ENCODE measurements at regions not wholly inside any gene's neighbourhood (a gene's known extent, or its start where the extent isn't known, plus 50 kb on each side); places are given as distances from the start of the nearest gene placed in this dataset.

GRCh38 chr18:1965541-1965940, 605.8 kb downstream of the METTL4 start:
- Histone ChIP-seq H3K27ac (ENCODE audit: low read depth in 2 of 2, low read length in 1 of 2) (no peak overlapping the region), H2AFZ (ENCODE audit: low read depth) (no peak overlapping the region), H3K4me2 (no peak overlapping the region), H3K9me3 (no peaks in the 10 kb centered on the region), H3K79me2 (ENCODE audit: insufficient read depth) (no peaks in the 10 kb centered on the region), H4K20me1 (ENCODE audit: insufficient read depth) (no peaks in the 10 kb centered on the region), H3K4me3 (ENCODE audit: low read depth in 2 of 2, low read length in 1 of 2) (no peak overlapping the region), H3K27me3 (ENCODE audit: insufficient read depth) (no peaks in the 10 kb centered on the region), H3K9ac (no peak overlapping the region), H3K4me1 (ENCODE audit: control insufficient read depth in 1 of 2, insufficient read depth in 2 of 2, low read depth in 1 of 2, low read length in 1 of 2) (no peaks in the 10 kb centered on the region), H3K9me2 (no peaks in the 10 kb centered on the region), H3K36me3 (replicated peaks in 1 of 2; ENCODE audit: control insufficient read depth in 1 of 2, insufficient read depth in 2 of 2, low read length in 1 of 2) (no peaks in the 10 kb centered on the region), H3F3A (replicated peaks; ENCODE audit: insufficient read depth) (no peaks in the 10 kb centered on the region)
- no peak for TF ChIP-seq ELF1 (IDR thresholded peaks at IDR 0.05)
- TF ChIP-seq PBX3 (IDR thresholded peaks at IDR 0.05): no peak
- TF ChIP-seq MEF2A (IDR thresholded peaks at IDR 0.05; ENCODE audit: borderline replicate concordance, low read depth): no peak
- TF ChIP-seq YY1 (IDR thresholded peaks at IDR 0.05; ENCODE audit: low read depth): no peak
- no peak for TF ChIP-seq CHD2 (IDR thresholded peaks at IDR 0.05; ENCODE audit: low read length, partially characterized antibody)
- TF ChIP-seq JUND (IDR thresholded peaks at IDR 0.05): no peak
- TF ChIP-seq SIN3A (IDR thresholded peaks at IDR 0.05; ENCODE audit: borderline replicate concordance, low read depth, low read length): no peak
- no peak for TF ChIP-seq NRF1 (IDR thresholded peaks at IDR 0.05; ENCODE audit: low read depth, low read length)
- TF ChIP-seq USF2 (IDR thresholded peaks at IDR 0.05; ENCODE audit: borderline replicate concordance, low read depth, low read length): no peak
- TF ChIP-seq MAX (IDR thresholded peaks at IDR 0.05; ENCODE audit: low read depth): no peak
- no peak for TF ChIP-seq GATA2 (CRISPR knock-in tag; IDR thresholded peaks at IDR 0.05)
- TF ChIP-seq RFX5 (IDR thresholded peaks at IDR 0.05; ENCODE audit: low read length): no peak
- TF ChIP-seq RXRA (IDR thresholded peaks at IDR 0.05; ENCODE audit: borderline replicate concordance, low read depth): no peak
- no peak for TF ChIP-seq FOXM1 (IDR thresholded peaks at IDR 0.05; ENCODE audit: low read depth)
- TF ChIP-seq GABPA (IDR thresholded peaks at IDR 0.05; ENCODE audit: low read depth): no peak
- TF ChIP-seq SMC3 (IDR thresholded peaks at IDR 0.05; ENCODE audit: low read depth, low read length): no peak
- no peak for TF ChIP-seq CTCF (IDR thresholded peaks at IDR 0.05)
- no peak for TF ChIP-seq RCOR1 (IDR thresholded peaks at IDR 0.05; ENCODE audit: low read length)
- TF ChIP-seq MXI1 (IDR thresholded peaks at IDR 0.05; ENCODE audit: low read depth, low read length): no peak
- no peak for TF ChIP-seq EZH2phosphoT487 (IDR thresholded peaks at IDR 0.05; ENCODE audit: borderline replicate concordance, low read depth)
- no peak for DNase-seq
- ChIA-PET POLR2A (no interaction called here), CTCF (no interaction called here)
- WGBS (ENCODE audit: low lambda C conversion rate): 3% methylated on average over 2 of the region's 2 CpGs

All from SK-N-SH (cell line).